ENCODE measurements at regions not wholly inside any gene's neighbourhood (a gene's known extent, or its start where the extent isn't known, plus 50 kb on each side); places are given as distances from the start of the nearest gene placed in this dataset.

DNA sequence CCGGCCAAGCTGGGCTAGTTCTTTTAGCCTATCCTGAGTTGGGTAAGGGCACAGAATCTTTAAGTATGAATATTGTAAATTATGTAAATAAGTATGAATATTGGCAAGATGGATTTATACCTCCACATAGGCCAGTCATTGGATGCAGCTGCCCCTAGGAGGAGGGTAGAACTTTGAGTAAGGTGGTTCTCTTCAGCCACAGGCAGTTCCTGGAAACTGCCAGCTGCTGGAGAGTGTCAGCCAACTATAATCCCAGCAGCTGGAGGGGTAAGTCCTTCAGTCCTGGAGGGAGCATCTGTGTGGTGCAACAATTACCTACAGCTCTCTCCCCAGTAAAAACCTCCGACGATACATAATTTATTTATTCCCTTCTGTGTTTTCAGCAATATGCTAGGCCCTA, 65.8 kb upstream of the TMPO start:
- no peaks in the 10 kb centered on the region for H3K9me3 ChIP-seq (replicated peaks)
- H3K4me1 ChIP-seq = no peaks in the 10 kb centered on the region
- DNase-seq = no peak
- no peaks in the 10 kb centered on the region for H3K36me3 ChIP-seq
- H3K27me3 ChIP-seq (ENCODE audit: low read depth) = peaks cover 1% of the 10 kb centered on the region
- no peak overlapping the region for H3K27ac ChIP-seq (replicated peaks)
- no peak for TF ChIP-seq CTCF (IDR thresholded peaks at IDR 0.05; ENCODE audit: borderline replicate concordance)
- intact Hi-C loops (cut with micrococcal nuclease) = no loop called here
- no peak overlapping the region for H3K4me3 ChIP-seq

GRCh38 chr12:98453070-98453469, 62.3 kb upstream of the TMPO start:
- H3K36me3 ChIP-seq = no peaks in the 10 kb centered on the region
- H3K4me1 ChIP-seq = peaks cover 8% of the 10 kb centered on the region
- TF ChIP-seq CTCF (IDR thresholded peaks at IDR 0.05; ENCODE audit: borderline replicate concordance) = no peak
- intact Hi-C loops (cut with micrococcal nuclease) = no loop called here
- no peak overlapping the region for H3K27ac ChIP-seq (replicated peaks)
- peaks cover 21% of the 10 kb centered on the region for H3K27me3 ChIP-seq (ENCODE audit: low read depth)
- no peak overlapping the region for H3K4me3 ChIP-seq
- H3K9me3 ChIP-seq (replicated peaks) = no peaks in the 10 kb centered on the region
- DNase-seq = no peak

DNA sequence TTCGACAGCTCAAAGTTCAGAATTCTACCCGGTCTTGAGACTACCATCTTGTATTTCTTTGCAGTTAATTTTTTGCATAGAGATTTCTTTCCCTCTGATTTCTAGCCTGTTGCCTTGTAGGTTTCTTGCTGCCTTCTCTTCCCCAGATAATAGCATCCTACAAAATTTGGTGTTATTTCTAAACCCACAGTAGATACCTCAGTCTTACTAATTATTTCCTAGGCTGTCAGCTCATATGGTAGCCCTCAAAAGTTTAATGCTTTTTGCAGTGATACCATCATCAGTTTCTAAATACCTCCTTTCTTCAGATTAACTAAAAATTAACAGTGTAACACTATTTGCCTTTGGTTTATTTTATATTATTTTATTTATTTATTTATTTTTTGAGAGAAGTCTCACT, 61.9 kb upstream of the TMPO start:
- no peak for TF ChIP-seq CTCF (IDR thresholded peaks at IDR 0.05; ENCODE audit: borderline replicate concordance)
- H3K27ac ChIP-seq (replicated peaks) = no peak overlapping the region
- no peak overlapping the region for H3K4me3 ChIP-seq
- H3K9me3 ChIP-seq (replicated peaks) = no peaks in the 10 kb centered on the region
- peaks cover 21% of the 10 kb centered on the region for H3K27me3 ChIP-seq (ENCODE audit: low read depth)
- no peaks in the 10 kb centered on the region for H3K36me3 ChIP-seq
- DNase-seq = no peak
- intact Hi-C loops (cut with micrococcal nuclease) = no loop called here
- peaks cover 8% of the 10 kb centered on the region for H3K4me1 ChIP-seq

DNA sequence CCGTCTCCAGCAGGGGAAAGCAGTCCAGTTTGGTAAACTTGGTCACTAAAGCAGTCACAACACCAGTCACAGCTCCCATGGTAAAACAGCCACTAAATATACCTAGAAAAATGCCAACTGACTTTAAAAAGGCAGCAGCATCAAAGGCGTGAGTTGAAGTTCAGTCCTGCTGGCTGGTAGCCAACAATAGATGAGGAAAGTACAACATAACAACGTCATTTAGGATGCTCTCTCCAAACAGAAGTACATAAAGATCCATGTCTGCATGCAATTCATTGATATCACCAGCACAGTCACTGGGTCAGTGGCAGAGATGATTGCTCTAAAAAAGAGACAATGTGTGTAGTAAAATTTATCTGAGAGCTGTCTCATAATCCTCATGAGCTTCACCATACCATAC, 59.3 kb upstream of the TMPO start:
- TF ChIP-seq CTCF (IDR thresholded peaks at IDR 0.05; ENCODE audit: borderline replicate concordance) = no peak
- intact Hi-C loops (cut with micrococcal nuclease) = no loop called here

GRCh38 chr12:98456576-98457573, 58.5 kb upstream of the TMPO start:
- no peak overlapping the region for H3K27ac ChIP-seq (replicated peaks)
- peaks cover 8% of the 10 kb centered on the region for H3K4me1 ChIP-seq
- intact Hi-C loops (cut with micrococcal nuclease) = no loop called here
- no peaks in the 10 kb centered on the region for H3K9me3 ChIP-seq (replicated peaks)
- H3K27me3 ChIP-seq (ENCODE audit: low read depth) = peaks cover 21% of the 10 kb centered on the region
- peak overlapping the region; percentile 65 for H3K4me3 ChIP-seq
- H3K36me3 ChIP-seq = no peaks in the 10 kb centered on the region
- no peak for TF ChIP-seq CTCF (IDR thresholded peaks at IDR 0.05; ENCODE audit: borderline replicate concordance)
- DNase-seq = peak; percentile 31

More for the DNA sequence above, 59.3 kb upstream of the TMPO start:
- DNase-seq = no peak
- Histone ChIP-seq H3K27ac (replicated peaks) (no peak overlapping the region), H3K27me3 (ENCODE audit: low read depth) (peaks cover 21% of the 10 kb centered on the region), H3K36me3 (no peaks in the 10 kb centered on the region), H3K4me3 (no peak overlapping the region), H3K4me1 (peaks cover 8% of the 10 kb centered on the region), H3K9me3 (replicated peaks) (no peaks in the 10 kb centered on the region)

Data from left ventricle myocardium inferior (tissue), 1 donor.